ENCODE measurements at regions not wholly inside any gene's neighbourhood (a gene's known extent, or its start where the extent isn't known, plus 50 kb on each side); places are given as distances from the start of the nearest gene placed in this dataset.

DNA sequence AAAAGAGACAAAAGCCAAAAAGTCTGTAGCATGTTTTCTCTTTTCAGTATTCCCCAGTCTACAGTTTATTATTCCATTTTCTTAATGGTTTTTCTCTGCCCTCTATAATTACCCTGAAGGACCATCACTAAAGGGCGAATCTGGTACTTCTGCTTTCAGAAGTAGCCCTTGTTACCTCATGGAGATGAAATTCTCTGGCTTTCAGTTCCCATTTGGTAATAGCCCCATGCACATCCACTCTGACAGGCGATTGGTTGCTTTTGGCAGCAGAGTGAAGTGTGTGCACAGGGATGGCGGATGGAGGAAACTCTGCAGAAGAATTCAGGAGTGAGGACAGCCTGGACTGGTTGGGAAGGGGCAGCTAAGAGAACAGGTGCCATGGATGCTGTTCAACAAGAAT, 66.3 kb upstream of the NABP1 start:
- Histone ChIP-seq H3K4me1 (ENCODE audit: insufficient read depth, low read length) (peaks cover 10% of the 10 kb centered on the region), H3K36me3 (ENCODE audit: insufficient read depth, low read length) (no peaks in the 10 kb centered on the region), H3K27ac (ENCODE audit: low read depth, low read length) (peak overlapping the region; percentile 91), H2AFZ (ENCODE audit: low read depth, low read length) (no peak overlapping the region), H3K9ac (ENCODE audit: low read length) (peak overlapping the region; percentile 58), H3K4me2 (ENCODE audit: low read length) (peak overlapping the region; percentile 48), H3K9me3 (ENCODE audit: insufficient read depth, low read depth, low read length) (no peaks in the 10 kb centered on the region), H3K79me2 (ENCODE audit: insufficient read depth, low read length) (no peaks in the 10 kb centered on the region), H4K20me1 (ENCODE audit: insufficient read depth, low read length) (no peaks in the 10 kb centered on the region), H3K4me3 (ENCODE audit: insufficient read depth, low read depth, low read length) (no peak overlapping the region), H3K27me3 (ENCODE audit: insufficient read depth, low read length) (no peaks in the 10 kb centered on the region)
- H3K27ac Mint-ChIP-seq (ENCODE audit: unreplicated experiment), result peak overlapping the region; percentile 96
- H3K9me3 Mint-ChIP-seq (ENCODE audit: unreplicated experiment), result peaks cover 6% of the 10 kb centered on the region
- peaks cover 15% of the 10 kb centered on the region for H3K4me1 Mint-ChIP-seq (ENCODE audit: low read depth, unreplicated experiment)
- DNase-seq (ENCODE audit: low read depth), result no peak
- no peaks in the 10 kb centered on the region for H3K36me3 Mint-ChIP-seq (ENCODE audit: low read depth, unreplicated experiment)
- FAIRE-seq, result peak; percentile 50
- no peaks in the 10 kb centered on the region for H3K27me3 Mint-ChIP-seq (ENCODE audit: low read depth, unreplicated experiment)
- no peak for TF ChIP-seq EZH2 (IDR thresholded peaks at IDR 0.05; ENCODE audit: insufficient read depth, low read length)
- TF ChIP-seq, protein P1, sequence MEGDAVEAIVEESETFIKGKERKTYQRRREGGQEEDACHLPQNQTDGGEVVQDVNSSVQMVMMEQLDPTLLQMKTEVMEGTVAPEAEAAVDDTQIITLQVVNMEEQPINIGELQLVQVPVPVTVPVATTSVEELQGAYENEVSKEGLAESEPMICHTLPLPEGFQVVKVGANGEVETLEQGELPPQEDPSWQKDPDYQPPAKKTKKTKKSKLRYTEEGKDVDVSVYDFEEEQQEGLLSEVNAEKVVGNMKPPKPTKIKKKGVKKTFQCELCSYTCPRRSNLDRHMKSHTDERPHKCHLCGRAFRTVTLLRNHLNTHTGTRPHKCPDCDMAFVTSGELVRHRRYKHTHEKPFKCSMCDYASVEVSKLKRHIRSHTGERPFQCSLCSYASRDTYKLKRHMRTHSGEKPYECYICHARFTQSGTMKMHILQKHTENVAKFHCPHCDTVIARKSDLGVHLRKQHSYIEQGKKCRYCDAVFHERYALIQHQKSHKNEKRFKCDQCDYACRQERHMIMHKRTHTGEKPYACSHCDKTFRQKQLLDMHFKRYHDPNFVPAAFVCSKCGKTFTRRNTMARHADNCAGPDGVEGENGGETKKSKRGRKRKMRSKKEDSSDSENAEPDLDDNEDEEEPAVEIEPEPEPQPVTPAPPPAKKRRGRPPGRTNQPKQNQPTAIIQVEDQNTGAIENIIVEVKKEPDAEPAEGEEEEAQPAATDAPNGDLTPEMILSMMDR (IDR thresholded peaks at IDR 0.05; ENCODE audit: insufficient read depth, low read depth, low read length), result no peak
- H3K4me3 Mint-ChIP-seq (ENCODE audit: unreplicated experiment), result no peak overlapping the region

DNA sequence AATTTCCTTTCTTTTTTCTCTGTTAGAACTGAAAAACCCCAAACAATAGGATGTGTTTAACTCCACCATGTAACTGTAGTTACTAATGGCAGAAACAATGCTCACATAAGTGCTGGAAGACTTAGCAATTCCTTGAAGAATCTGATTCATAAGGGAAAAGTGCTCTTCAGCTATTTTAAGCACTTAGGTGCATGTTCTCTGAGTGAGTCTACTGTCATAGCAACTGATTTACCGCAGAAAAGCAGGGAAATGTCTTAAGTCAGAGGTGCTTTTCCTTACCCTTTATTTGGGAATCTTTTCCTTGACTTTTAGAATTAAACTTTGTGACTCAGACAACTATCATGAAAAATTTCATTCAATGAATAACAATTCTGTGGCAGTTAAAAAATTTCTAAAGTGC, 65.4 kb upstream of the NABP1 start:
- Mint-ChIP-seq H3K4me3 (ENCODE audit: unreplicated experiment) (no peak overlapping the region), H3K36me3 (ENCODE audit: low read depth, unreplicated experiment) (no peaks in the 10 kb centered on the region), H3K9me3 (ENCODE audit: unreplicated experiment) (peaks cover 3% of the 10 kb centered on the region), H3K27me3 (ENCODE audit: low read depth, unreplicated experiment) (no peaks in the 10 kb centered on the region), H3K4me1 (ENCODE audit: low read depth, unreplicated experiment) (peaks cover 15% of the 10 kb centered on the region), H3K27ac (ENCODE audit: unreplicated experiment) (peak overlapping the region; percentile 96)
- H3K9me3 ChIP-seq (ENCODE audit: insufficient read depth, low read depth, low read length), result no peaks in the 10 kb centered on the region
- H3K27me3 ChIP-seq (ENCODE audit: insufficient read depth, low read length), result no peaks in the 10 kb centered on the region
- FAIRE-seq (peak; percentile 99), DNase-seq (ENCODE audit: low read depth) (peak; percentile 99)
- TF ChIP-seq EZH2 (IDR thresholded peaks at IDR 0.05; ENCODE audit: insufficient read depth, low read length), result no peak
- TF ChIP-seq, protein P1 (IDR thresholded peaks at IDR 0.05; ENCODE audit: insufficient read depth, low read depth, low read length), result no peak
- H2AFZ ChIP-seq (ENCODE audit: low read depth, low read length), result no peak overlapping the region
- peak overlapping the region; percentile 48 for H3K4me2 ChIP-seq (ENCODE audit: low read length)
- H3K4me3 ChIP-seq (ENCODE audit: insufficient read depth, low read depth, low read length), result peak overlapping the region; percentile 3
- H3K36me3 ChIP-seq (ENCODE audit: insufficient read depth, low read length), result no peaks in the 10 kb centered on the region
- H3K9ac ChIP-seq (ENCODE audit: low read length), result peak overlapping the region; percentile 58
- no peaks in the 10 kb centered on the region for H4K20me1 ChIP-seq (ENCODE audit: insufficient read depth, low read length)
- H3K27ac ChIP-seq (ENCODE audit: low read depth, low read length), result peak overlapping the region; percentile 91
- no peaks in the 10 kb centered on the region for H3K79me2 ChIP-seq (ENCODE audit: insufficient read depth, low read length)
- H3K4me1 ChIP-seq (ENCODE audit: insufficient read depth, low read length), result peaks cover 11% of the 10 kb centered on the region

DNA sequence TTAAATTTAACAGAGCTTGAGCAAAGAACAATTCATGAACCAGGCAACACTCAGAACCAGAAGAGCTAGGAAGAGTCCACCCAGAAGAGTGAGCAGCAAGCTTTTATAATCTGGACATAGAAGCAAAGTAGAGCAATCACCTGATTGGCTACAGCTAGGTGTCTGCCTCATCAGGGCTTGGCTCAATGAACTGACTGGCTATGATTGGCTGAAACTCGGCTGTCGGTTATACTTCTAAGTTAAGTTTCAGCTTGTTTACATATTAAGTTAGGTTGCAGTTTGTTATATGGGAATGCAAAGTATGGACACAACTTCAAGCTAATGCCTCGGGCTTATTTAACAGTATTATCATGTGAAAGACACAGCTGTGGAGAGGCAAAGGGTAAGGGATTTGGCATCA, 63.2 kb upstream of the NABP1 start:
- no peak overlapping the region for H3K27ac ChIP-seq (ENCODE audit: low read depth, low read length)
- Mint-ChIP-seq H3K4me3 (ENCODE audit: unreplicated experiment) (no peak overlapping the region), H3K27me3 (ENCODE audit: low read depth, unreplicated experiment) (no peaks in the 10 kb centered on the region), H3K27ac (ENCODE audit: unreplicated experiment) (peak overlapping the region; percentile 58), H3K9me3 (ENCODE audit: unreplicated experiment) (peaks cover 3% of the 10 kb centered on the region), H3K36me3 (ENCODE audit: low read depth, unreplicated experiment) (no peaks in the 10 kb centered on the region), H3K4me1 (ENCODE audit: low read depth, unreplicated experiment) (peaks cover 27% of the 10 kb centered on the region)
- H3K27me3 ChIP-seq (ENCODE audit: insufficient read depth, low read length), result no peaks in the 10 kb centered on the region
- H3K79me2 ChIP-seq (ENCODE audit: insufficient read depth, low read length), result no peaks in the 10 kb centered on the region
- no peaks in the 10 kb centered on the region for H3K36me3 ChIP-seq (ENCODE audit: insufficient read depth, low read length)
- H3K4me3 ChIP-seq (ENCODE audit: insufficient read depth, low read depth, low read length), result no peak overlapping the region
- no peak overlapping the region for H2AFZ ChIP-seq (ENCODE audit: low read depth, low read length)
- H3K9me3 ChIP-seq (ENCODE audit: insufficient read depth, low read depth, low read length), result no peaks in the 10 kb centered on the region
- no peak overlapping the region for H3K4me2 ChIP-seq (ENCODE audit: low read length)
- DNase-seq (ENCODE audit: low read depth) (no peak), FAIRE-seq (no peak)
- H3K4me1 ChIP-seq (ENCODE audit: insufficient read depth, low read length), result peaks cover 21% of the 10 kb centered on the region
- TF ChIP-seq, protein P1 (IDR thresholded peaks at IDR 0.05; ENCODE audit: insufficient read depth, low read depth, low read length), result no peak
- no peak for TF ChIP-seq EZH2 (IDR thresholded peaks at IDR 0.05; ENCODE audit: insufficient read depth, low read length)
- H4K20me1 ChIP-seq (ENCODE audit: insufficient read depth, low read length), result no peaks in the 10 kb centered on the region
- H3K9ac ChIP-seq (ENCODE audit: low read length), result no peak overlapping the region
